GM12865 (cell line): ENCODE measurements at regions not wholly inside any gene's neighbourhood (a gene's known extent, or its start where the extent isn't known, plus 50 kb on each side); places are given as distances from the start of the nearest gene placed in this dataset.

Experiments
- DNase-seq: peaks from one replicate; pipeline ENCODE4 v3.0.0; 2010; ENCODE audit warnings: low read depth
- H3K4me3 ChIP-seq: 2 replicates; pipeline ENCODE4 v1.5.1; 2011; ENCODE audit warnings: mild to moderate bottlenecking, low read depth, low read length, control low read depth
- TF ChIP-seq, protein P1 (sequence below): IDR thresholded peaks from 2 replicates; pipeline ENCODE4 v1.5.1; 2011; ENCODE audit warnings: low read length, control low read depth, low read depth, inconsistent platforms; ENCODE audit not compliant: insufficient read depth; ENCODE audit errors: missing control alignments

DNA sequence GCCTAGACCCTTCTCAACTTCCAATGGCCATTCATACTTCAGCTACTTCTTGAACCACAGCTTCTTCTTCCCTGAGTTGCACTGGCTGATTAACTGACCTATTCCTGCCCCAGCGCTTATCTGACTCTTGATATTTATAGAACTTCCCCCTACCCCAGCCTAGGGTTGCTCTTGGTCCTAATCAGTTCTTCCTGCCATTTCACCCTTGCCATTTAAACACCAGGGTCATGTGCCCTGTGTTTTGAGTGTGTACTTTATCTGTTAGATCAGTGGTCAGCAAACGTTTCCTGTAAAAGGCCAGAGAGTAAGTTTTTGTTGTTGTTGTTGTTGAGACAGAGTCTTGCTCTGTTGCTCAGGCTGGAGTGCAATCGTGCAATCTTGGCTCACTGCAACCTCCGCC, 82.4 kb upstream of the COX10 start:
- no peak overlapping the region for H3K4me3 ChIP-seq
- no peak for DNase-seq
- TF ChIP-seq, protein P1, sequence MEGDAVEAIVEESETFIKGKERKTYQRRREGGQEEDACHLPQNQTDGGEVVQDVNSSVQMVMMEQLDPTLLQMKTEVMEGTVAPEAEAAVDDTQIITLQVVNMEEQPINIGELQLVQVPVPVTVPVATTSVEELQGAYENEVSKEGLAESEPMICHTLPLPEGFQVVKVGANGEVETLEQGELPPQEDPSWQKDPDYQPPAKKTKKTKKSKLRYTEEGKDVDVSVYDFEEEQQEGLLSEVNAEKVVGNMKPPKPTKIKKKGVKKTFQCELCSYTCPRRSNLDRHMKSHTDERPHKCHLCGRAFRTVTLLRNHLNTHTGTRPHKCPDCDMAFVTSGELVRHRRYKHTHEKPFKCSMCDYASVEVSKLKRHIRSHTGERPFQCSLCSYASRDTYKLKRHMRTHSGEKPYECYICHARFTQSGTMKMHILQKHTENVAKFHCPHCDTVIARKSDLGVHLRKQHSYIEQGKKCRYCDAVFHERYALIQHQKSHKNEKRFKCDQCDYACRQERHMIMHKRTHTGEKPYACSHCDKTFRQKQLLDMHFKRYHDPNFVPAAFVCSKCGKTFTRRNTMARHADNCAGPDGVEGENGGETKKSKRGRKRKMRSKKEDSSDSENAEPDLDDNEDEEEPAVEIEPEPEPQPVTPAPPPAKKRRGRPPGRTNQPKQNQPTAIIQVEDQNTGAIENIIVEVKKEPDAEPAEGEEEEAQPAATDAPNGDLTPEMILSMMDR: no peak

DNA sequence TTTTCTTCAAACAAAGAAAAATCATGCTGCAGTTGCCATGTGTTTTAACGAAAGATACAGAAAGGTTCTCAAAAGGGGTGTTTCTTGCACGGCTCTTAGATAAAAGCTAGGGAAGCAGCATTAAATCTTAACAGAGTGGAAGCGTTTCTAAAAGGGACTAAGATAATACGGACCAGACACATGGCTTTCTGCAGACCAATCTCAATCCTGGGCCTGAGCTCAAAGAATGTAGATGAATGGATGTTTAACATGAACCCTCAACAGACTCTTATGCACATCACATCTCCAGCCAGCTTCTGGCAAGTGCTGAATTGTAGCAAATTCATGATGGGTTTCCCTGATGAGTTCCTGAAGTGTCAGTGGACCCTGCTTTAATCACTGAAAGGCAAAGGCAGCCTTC, 80.2 kb upstream of the COX10 start:
- H3K4me3 ChIP-seq: no peak overlapping the region
- TF ChIP-seq, protein P1: no peak
- DNase-seq: no peak

DNA sequence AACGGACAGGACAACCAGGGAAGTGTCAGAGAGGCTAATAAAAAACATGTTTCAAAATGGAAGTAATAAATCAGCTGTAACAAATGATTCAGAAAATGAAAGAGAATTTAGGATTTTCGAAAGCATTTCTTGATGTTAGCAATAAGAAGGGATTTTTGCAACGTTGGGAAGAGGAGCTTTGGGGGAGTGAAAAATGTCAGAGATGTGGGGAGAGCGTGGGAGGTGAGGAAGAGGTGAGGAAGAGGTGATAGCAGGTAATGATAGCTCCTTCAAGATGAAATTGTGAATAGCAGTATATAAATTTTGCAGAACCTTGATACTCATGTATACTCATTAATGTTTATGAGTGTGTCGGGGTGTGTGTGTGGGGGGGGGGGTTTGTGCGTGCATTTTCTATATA, 76.2 kb upstream of the COX10 start:
- H3K4me3 ChIP-seq: no peak overlapping the region
- no peak for DNase-seq
- TF ChIP-seq, protein P1: no peak

DNA sequence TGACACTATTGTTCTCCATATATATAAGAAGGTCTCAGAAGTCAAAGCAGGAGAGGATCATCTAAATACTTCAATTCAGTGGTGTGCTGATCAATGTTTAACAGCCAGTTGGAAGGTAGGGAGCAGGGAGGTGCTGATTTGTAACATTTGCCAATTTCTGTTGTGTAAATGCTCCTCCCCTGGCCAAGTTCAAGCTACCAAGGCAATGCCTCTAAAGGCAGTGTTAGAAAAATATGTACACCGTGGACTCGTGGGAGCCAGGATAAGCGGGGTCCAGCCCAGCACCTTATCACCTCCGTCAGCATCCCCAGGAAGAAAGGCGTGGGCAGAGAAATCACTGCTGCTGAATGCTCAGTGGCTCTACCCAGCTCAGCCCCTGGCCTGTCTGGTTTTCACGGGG, 75.3 kb upstream of the COX10 start:
- no peak for DNase-seq
- TF ChIP-seq, protein P1: no peak
- H3K4me3 ChIP-seq: no peak overlapping the region

DNA sequence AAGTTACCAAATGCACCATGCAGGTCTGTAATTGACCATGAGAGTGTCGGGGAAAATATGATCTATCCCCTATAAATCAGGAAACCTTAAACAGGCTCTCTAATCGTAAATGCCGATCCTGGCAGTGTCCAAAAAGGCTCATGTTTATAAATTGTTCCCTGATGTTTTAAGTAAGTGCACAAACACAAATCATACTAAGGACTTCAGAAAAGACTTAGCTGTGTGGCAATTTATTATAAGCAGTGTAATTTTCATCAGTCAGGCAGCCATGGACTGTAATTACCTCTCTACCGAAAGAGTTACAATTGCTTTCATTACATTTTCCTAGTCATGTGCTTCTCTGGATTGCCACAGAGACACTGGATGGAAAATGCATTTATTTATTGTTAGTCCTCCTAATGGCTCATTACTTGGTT, 73.4 kb upstream of the COX10 start:
- no peak overlapping the region for H3K4me3 ChIP-seq
- DNase-seq: no peak

DNA sequence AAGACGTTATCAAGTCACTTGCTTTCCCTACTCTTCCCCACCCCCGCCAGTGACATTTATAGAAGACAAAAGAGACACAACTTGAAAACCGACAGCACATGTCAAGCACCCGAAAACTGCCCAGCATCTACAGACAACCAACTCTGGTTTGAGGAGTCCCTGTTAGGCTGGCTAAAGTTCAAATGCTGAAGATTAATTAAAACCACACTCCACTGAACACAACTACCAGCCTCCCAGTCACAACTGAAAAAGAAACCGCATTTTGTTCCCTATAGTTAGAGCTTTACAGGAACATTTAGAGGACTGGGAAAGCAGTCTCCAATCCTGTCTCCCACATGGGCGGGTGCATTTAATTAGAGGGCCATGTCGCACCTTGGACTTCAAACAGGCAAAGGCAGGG, 73.0 kb upstream of the COX10 start:
- DNase-seq: no peak
- no peak overlapping the region for H3K4me3 ChIP-seq

More for the DNA sequence above, 73.4 kb upstream of the COX10 start:
- TF ChIP-seq, protein P1: no peak

DNA sequence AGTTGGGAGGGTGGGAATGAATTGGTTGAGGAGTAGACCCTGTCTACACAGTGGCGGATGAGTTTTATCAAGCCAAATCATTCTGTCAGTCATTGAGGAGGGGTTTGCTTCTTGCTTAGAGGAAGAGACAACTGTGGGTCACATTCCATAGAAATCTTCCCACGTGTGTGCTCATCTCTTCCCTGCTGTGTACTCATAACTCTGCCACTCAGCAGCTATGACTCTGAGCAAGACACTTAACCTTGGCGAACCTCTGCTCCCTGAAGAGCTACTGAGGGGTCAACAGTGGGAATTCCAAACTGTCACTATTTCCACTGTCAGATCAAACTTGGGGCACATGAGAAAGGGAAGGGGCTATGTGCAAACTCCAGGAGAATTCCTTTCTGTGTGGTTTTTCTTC, 72.6 kb upstream of the COX10 start:
- TF ChIP-seq, protein P1: no peak
- no peak overlapping the region for H3K4me3 ChIP-seq
- DNase-seq: no peak

More for the DNA sequence above, 73.0 kb upstream of the COX10 start:
- TF ChIP-seq, protein P1: no peak
